PC-9 (cell line): ENCODE measurements at regions not wholly inside any gene's neighbourhood (a gene's known extent, or its start where the extent isn't known, plus 50 kb on each side); places are given as distances from the start of the nearest gene placed in this dataset.

Experiments
- BruUV-seq: library from RNA; stranded (reverse); fragments of 400-500 nt; replicated peaks from 2 replicates; lab custom pipeline; 2021; lab: Mats Ljungman, UMichigan
- CTCF ChIA-PET: fragments of 300-600 bp; sonication (Branson Sonifier 250); formaldehyde crosslinking; loops from one replicate; lab custom pipeline; 2022; ENCODE audit warnings: antibody characterized with exemption; lab: Charles Lee
- POLR2A ChIA-PET: fragments of 300-600 bp; sonication (Branson Sonifier 250); formaldehyde crosslinking; loops from one replicate; lab custom pipeline; 2022; ENCODE audit warnings: antibody characterized with exemption; ENCODE audit not compliant: unreplicated experiment; lab: Charles Lee
- DNase-seq, 2 experiments: peaks; one replicate each; pipeline versions ENCODE4 v3.0.0 to v3.0.0-alpha.2; 2015 to 2022; ENCODE audit warnings: mixed read lengths in 1 of 2
- H2AFZ ChIP-seq: fragments of 200-600 bp; sonication (generic); 2 replicates; pipeline ENCODE4 v1.8.1; 2017; ENCODE audit warnings: antibody characterized with exemption
- H3F3A ChIP-seq: fragments of 200-600 bp; sonication (generic); 2 replicates; pipeline ENCODE4 v1.8.1; 2017; ENCODE audit warnings: antibody characterized with exemption, mild to moderate bottlenecking, low read depth; ENCODE audit not compliant: insufficient read depth
- H3K27ac ChIP-seq: fragments of 200-600 bp; sonication (generic); 2 replicates; pipeline ENCODE4 v1.6.1; 2016; ENCODE audit warnings: mixed run types
- H3K27me3 ChIP-seq: fragments of 200-600 bp; sonication (generic); 2 replicates; pipeline ENCODE4 v1.6.1; 2016; ENCODE audit warnings: low read depth, mixed run types; ENCODE audit not compliant: insufficient read depth
- H3K36me3 ChIP-seq: fragments of 200-600 bp; sonication (generic); 2 replicates; pipeline ENCODE4 v1.6.1; 2016; ENCODE audit warnings: low read depth, mixed run types
- H3K4me1 ChIP-seq: fragments of 200-600 bp; sonication (generic); replicated peaks from 2 replicates; pipeline ENCODE4 v1.6.1; 2016; ENCODE audit warnings: mixed run types; ENCODE audit not compliant: insufficient read depth
- H3K4me2 ChIP-seq: fragments of 200-600 bp; sonication (generic); 2 replicates; pipeline ENCODE4 v1.6.1; 2017; ENCODE audit warnings: mixed run types
- H3K4me3 ChIP-seq: fragments of 200-600 bp; sonication (generic); 2 replicates; pipeline ENCODE4 v1.6.1; 2016; ENCODE audit warnings: mixed run types
- H3K79me2 ChIP-seq: fragments of 200-600 bp; sonication (generic); 2 replicates; pipeline ENCODE4 v1.6.1; 2017; ENCODE audit warnings: low read depth, mixed run types
- H3K9me2 ChIP-seq: fragments of 200-600 bp; sonication (generic); 2 replicates; pipeline ENCODE4 v1.8.1; 2017; ENCODE audit warnings: mild to moderate bottlenecking; ENCODE audit not compliant: insufficient read depth
- H3K9me3 ChIP-seq: fragments of 200-600 bp; sonication (generic); 2 replicates; pipeline ENCODE4 v1.8.1; 2016; ENCODE audit warnings: low read depth; ENCODE audit not compliant: insufficient read depth
- H4K20me1 ChIP-seq: fragments of 200-600 bp; sonication (generic); 2 replicates; pipeline ENCODE4 v1.8.1; 2017; ENCODE audit not compliant: insufficient read depth
- CTCF ChIP-seq: fragments of 200-600 bp; sonication (generic); conservative IDR thresholded peaks from 2 replicates; pipeline ENCODE4 v1.6.1; 2017; ENCODE audit warnings: mixed run types, antibody characterized with exemption, mild to moderate bottlenecking, moderate library complexity
- EZH2 ChIP-seq: fragments of 200-600 bp; sonication (generic); IDR thresholded peaks from 2 replicates; pipeline ENCODE4 v1.8.0; 2017; ENCODE audit warnings: antibody characterized with exemption, low read depth
- intact Hi-C: fragments of 100-400 bp; cut with micrococcal nuclease; formaldehyde crosslinking; loops from one replicate; pipeline ENCODE4 v1.10.0; 2022; ENCODE audit not compliant: unreplicated experiment

GRCh38 chr2:120662046-120662445 is 73.6 kb upstream of the GLI2 start:
- intact Hi-C loops, result no loop called here
- no peaks in the 10 kb centered on the region for H3K36me3 ChIP-seq
- no peak overlapping the region for H3K4me2 ChIP-seq
- DNase-seq, result no peak
- no peaks in the 10 kb centered on the region for H3K79me2 ChIP-seq
- H3K9me2 ChIP-seq, result no peaks in the 10 kb centered on the region
- no peak overlapping the region for H3K4me3 ChIP-seq
- H3K27ac ChIP-seq, result no peak overlapping the region
- H2AFZ ChIP-seq, result no peak overlapping the region
- H3K9me3 ChIP-seq, result peaks cover 17% of the 10 kb centered on the region
- TF ChIP-seq EZH2, result no peak
- no peak for TF ChIP-seq CTCF
- no peaks in the 10 kb centered on the region for H4K20me1 ChIP-seq
- POLR2A ChIA-PET, result no interaction called here
- CTCF ChIA-PET, result no interaction called here
- H3F3A ChIP-seq, result no peaks in the 10 kb centered on the region
- 0 out of 2 replicates have a peak, but pooled peaks cover 4% of the 10 kb centered on the region for H3K27me3 ChIP-seq
- H3K4me1 ChIP-seq, result no peaks in the 10 kb centered on the region
- BruUV-seq, result no TSS peak

GRCh38 chr2:120662746-120663145 is 72.9 kb upstream of the GLI2 start:
- no peak overlapping the region for H3K4me3 ChIP-seq
- H3F3A ChIP-seq, result no peaks in the 10 kb centered on the region
- no TSS peak for BruUV-seq
- ChIA-PET POLR2A (no interaction called here), CTCF (no interaction called here)
- H3K27me3 ChIP-seq, result 0 out of 2 replicates have a peak, but pooled peaks cover 4% of the 10 kb centered on the region
- no peaks in the 10 kb centered on the region for H3K79me2 ChIP-seq
- no peak overlapping the region for H2AFZ ChIP-seq
- H3K27ac ChIP-seq, result no peak overlapping the region
- H3K9me3 ChIP-seq, result peaks cover 19% of the 10 kb centered on the region
- H3K4me2 ChIP-seq, result no peak overlapping the region
- H3K4me1 ChIP-seq, result no peaks in the 10 kb centered on the region
- intact Hi-C loops, result loop anchor here (1.0 kb wide), 1 partner anchor 15 kb away; no protein-coding TSS in a partner anchor
- no peaks in the 10 kb centered on the region for H3K36me3 ChIP-seq
- H4K20me1 ChIP-seq, result no peaks in the 10 kb centered on the region
- DNase-seq, result no peak
- H3K9me2 ChIP-seq, result no peaks in the 10 kb centered on the region
- TF ChIP-seq CTCF (no peak), EZH2 (no peak)

GRCh38 chr2:120666433-120666832 is 69.2 kb upstream of the GLI2 start:
- BruUV-seq, result no TSS peak
- Histone ChIP-seq H3K4me2 (no peak overlapping the region), H3K27ac (no peak overlapping the region), H3K9me2 (no peaks in the 10 kb centered on the region), H3K27me3 (no peaks in the 10 kb centered on the region), H3K9me3 (peaks cover 19% of the 10 kb centered on the region), H3K36me3 (no peaks in the 10 kb centered on the region), H3K4me1 (peaks cover 28% of the 10 kb centered on the region), H4K20me1 (no peaks in the 10 kb centered on the region), H3F3A (peaks cover 26% of the 10 kb centered on the region), H3K4me3 (no peak overlapping the region), H3K79me2 (no peaks in the 10 kb centered on the region), H2AFZ (no peak overlapping the region)
- no peak for DNase-seq
- no peak for TF ChIP-seq EZH2
- intact Hi-C loops, result no loop called here
- ChIA-PET POLR2A (no interaction called here), CTCF (no interaction called here)

- no peak overlapping the region for H3K4me3 ChIP-seq
- ChIA-PET POLR2A (no interaction called here), CTCF (no interaction called here)
- DNase-seq, result peak in 1 of 2 experiments; percentile 52
- no peak overlapping the region for H3K4me2 ChIP-seq
- H2AFZ ChIP-seq, result no peak overlapping the region
- BruUV-seq, result no TSS peak
- no peaks in the 10 kb centered on the region for H3K79me2 ChIP-seq
- no peaks in the 10 kb centered on the region for H3K27me3 ChIP-seq
- TF ChIP-seq EZH2 (no peak), CTCF (no peak)
- H3K9me2 ChIP-seq, result no peaks in the 10 kb centered on the region
- H4K20me1 ChIP-seq, result no peaks in the 10 kb centered on the region
- peaks cover 28% of the 10 kb centered on the region for H3K4me1 ChIP-seq
- H3K9me3 ChIP-seq, result peaks cover 19% of the 10 kb centered on the region
- peaks cover 26% of the 10 kb centered on the region for H3F3A ChIP-seq
- no peaks in the 10 kb centered on the region for H3K36me3 ChIP-seq
- intact Hi-C loops, result loop anchor here (2.0 kb wide), 1 partner anchor 143 kb away; no protein-coding TSS in a partner anchor
- H3K27ac ChIP-seq, result no peak overlapping the region
Observed at GRCh38 chr2:120667981-120668380, 67.7 kb upstream of the GLI2 start.
